KMS-11 (cell line): ENCODE measurements at regions not wholly inside any gene's neighbourhood (a gene's known extent, or its start where the extent isn't known, plus 50 kb on each side); places are given as distances from the start of the nearest gene placed in this dataset.

ENCODE experiments used
- H2AFZ ChIP-seq: fragments of 200-600 bp; sonication (generic); 2 replicates; pipeline ENCODE4 v1.6.1; 2016; ENCODE audit warnings: antibody characterized with exemption, mixed run types, low read depth
- H3K27ac ChIP-seq: fragments of 200-600 bp; sonication (generic); 2 replicates; pipeline ENCODE4 v1.6.1; 2016; ENCODE audit warnings: mild to moderate bottlenecking, mixed run types
- H3K27me3 ChIP-seq: fragments of 200-600 bp; sonication (generic); 2 replicates; pipeline ENCODE4 v1.6.1; 2017; ENCODE audit warnings: mild to moderate bottlenecking, low read depth, mixed run types, moderate library complexity; ENCODE audit not compliant: insufficient read depth
- H3K36me3 ChIP-seq: fragments of 200-600 bp; sonication (generic); 2 replicates; pipeline ENCODE4 v1.6.1; 2017; ENCODE audit warnings: mild to moderate bottlenecking, mixed run types; ENCODE audit not compliant: insufficient read depth
- H3K4me1 ChIP-seq: fragments of 200-600 bp; sonication (generic); 2 replicates; pipeline ENCODE4 v1.6.1; 2016; ENCODE audit warnings: mild to moderate bottlenecking, low read depth, mixed run types; ENCODE audit not compliant: poor library complexity, severe bottlenecking
- H3K4me2 ChIP-seq: fragments of 200-600 bp; sonication (generic); 2 replicates; pipeline ENCODE4 v1.7.0; 2016; ENCODE audit warnings: mild to moderate bottlenecking, mixed run types
- H3K4me3 ChIP-seq: fragments of 200-600 bp; sonication (generic); IDR thresholded peaks from 2 replicates; pipeline ENCODE4 v1.6.1; 2017; ENCODE audit warnings: low read depth, low read length, mixed read lengths; ENCODE audit not compliant: insufficient read depth
- H3K79me2 ChIP-seq: fragments of 200-600 bp; sonication (generic); 2 replicates; pipeline ENCODE4 v1.6.1; 2016; ENCODE audit warnings: low read depth, mixed run types; ENCODE audit not compliant: insufficient read depth
- H3K9ac ChIP-seq: fragments of 200-600 bp; sonication (generic); 2 replicates; pipeline ENCODE4 v1.6.1; 2016; ENCODE audit warnings: mild to moderate bottlenecking, mixed run types
- H4K20me1 ChIP-seq: fragments of 200-600 bp; sonication (generic); 2 replicates; pipeline ENCODE4 v1.6.1; 2016; ENCODE audit warnings: mild to moderate bottlenecking, mixed run types; ENCODE audit not compliant: insufficient read depth
- CTCF ChIP-seq: fragments of 200-600 bp; sonication (generic); conservative IDR thresholded peaks from 2 replicates; pipeline ENCODE4 v1.6.1; 2017; ENCODE audit warnings: low read depth, mild to moderate bottlenecking, antibody characterized with exemption, low read length, moderate library complexity, mixed read lengths

GRCh38 chr7:142338633-142339501, 81.0 kb upstream of the PRSS58 start:
- Histone ChIP-seq H3K79me2 (no peaks in the 10 kb centered on the region), H3K4me1 (no peaks in the 10 kb centered on the region), H3K9ac (no peak overlapping the region), H3K27ac (no peak overlapping the region), H3K36me3 (no peaks in the 10 kb centered on the region), H2AFZ (no peak overlapping the region), H3K4me2 (no peak overlapping the region), H3K4me3 (no peak overlapping the region), H4K20me1 (no peaks in the 10 kb centered on the region), H3K27me3 (no peaks in the 10 kb centered on the region)
- no peak for TF ChIP-seq CTCF

- Histone ChIP-seq H3K4me2 (no peak overlapping the region), H3K36me3 (no peaks in the 10 kb centered on the region), H3K4me1 (no peaks in the 10 kb centered on the region), H3K79me2 (no peaks in the 10 kb centered on the region), H2AFZ (no peak overlapping the region), H3K27ac (no peak overlapping the region), H3K27me3 (no peaks in the 10 kb centered on the region), H4K20me1 (no peaks in the 10 kb centered on the region), H3K9ac (no peak overlapping the region), H3K4me3 (no peak overlapping the region)
- TF ChIP-seq CTCF = no peak
Observed at GRCh38 chr7:142337054-142338001, 79.5 kb upstream of the PRSS58 start.

GRCh38 chr7:142334806-142335205, 76.9 kb upstream of the PRSS58 start:
- Histone ChIP-seq H3K9ac (no peak overlapping the region), H3K27me3 (no peaks in the 10 kb centered on the region), H4K20me1 (no peaks in the 10 kb centered on the region), H3K79me2 (no peaks in the 10 kb centered on the region), H3K4me3 (no peak overlapping the region), H3K36me3 (no peaks in the 10 kb centered on the region), H3K27ac (no peak overlapping the region), H2AFZ (no peak overlapping the region), H3K4me2 (no peak overlapping the region), H3K4me1 (no peaks in the 10 kb centered on the region)
- TF ChIP-seq CTCF = no peak

- no peak overlapping the region for H3K27ac ChIP-seq
- H3K9ac ChIP-seq = no peak overlapping the region
- no peak for TF ChIP-seq CTCF
- no peaks in the 10 kb centered on the region for H4K20me1 ChIP-seq
- H3K27me3 ChIP-seq = no peaks in the 10 kb centered on the region
- no peak overlapping the region for H2AFZ ChIP-seq
- no peak overlapping the region for H3K4me3 ChIP-seq
- no peaks in the 10 kb centered on the region for H3K36me3 ChIP-seq
- H3K4me2 ChIP-seq = no peak overlapping the region
- H3K79me2 ChIP-seq = no peaks in the 10 kb centered on the region
- H3K4me1 ChIP-seq = no peaks in the 10 kb centered on the region
Observed at GRCh38 chr7:142334236-142334635, 76.4 kb upstream of the PRSS58 start.
